Stimulated activated CD4-positive, alpha-beta T cell treated with anti-CD3 and anti-CD28 coated beads, TNF-alpha, amount 100 ng/mL, for 24 hours (primary cell): ENCODE measurements at regions not wholly inside any gene's neighbourhood (a gene's known extent, or its start where the extent isn't known, plus 50 kb on each side); places are given as distances from the start of the nearest gene placed in this dataset.
"Not testable (repeated sequence)": the region's sequence is repeated elsewhere in the genome, so short reads cannot be mapped to it uniquely, and the experiment has no call there.

Experiments
- DNase-seq, 3 experiments: peaks; one replicate each; pipeline ENCODE4 v3.0.0-alpha.2; 2020; ENCODE audit warnings: low read depth in 3 of 3

DNA sequence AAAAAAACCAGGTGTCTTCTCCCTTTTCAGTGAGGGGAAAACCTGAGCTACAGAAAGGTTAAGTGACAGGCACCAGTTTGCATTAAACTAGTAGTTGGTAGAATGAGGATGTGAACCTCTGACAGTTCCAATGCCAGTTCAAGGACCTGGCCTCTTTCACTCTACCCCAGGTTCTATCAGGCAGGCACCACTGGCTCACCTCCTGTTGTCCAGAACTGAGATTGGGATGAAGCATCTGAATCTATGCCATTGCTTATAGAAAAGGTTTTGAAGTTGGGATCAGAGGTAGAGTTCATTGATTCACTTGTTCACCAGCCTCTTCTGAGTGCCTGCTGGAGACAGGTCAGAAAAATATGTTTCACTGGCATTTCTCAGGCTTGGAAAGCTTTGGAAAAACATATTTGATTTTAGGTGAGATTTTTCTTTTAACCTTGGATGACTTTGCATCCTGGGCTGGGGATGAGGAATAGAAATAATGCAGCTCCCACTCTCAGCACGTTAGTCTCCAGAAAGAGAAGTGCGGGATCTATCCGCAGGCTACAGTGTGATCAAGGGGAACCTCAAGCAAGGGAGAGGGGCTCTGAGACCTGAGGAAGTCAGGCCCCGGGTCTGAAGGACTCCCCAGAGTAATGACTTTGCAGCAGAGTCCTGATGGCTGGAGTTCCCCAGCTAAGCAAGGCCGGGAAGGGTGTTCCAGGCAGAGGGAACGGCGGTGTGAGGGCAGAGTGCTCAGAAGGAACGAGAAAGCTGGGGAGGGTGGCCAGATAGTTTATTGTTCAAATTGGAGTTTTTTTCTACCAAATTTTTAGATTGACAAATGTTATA is 250.3 kb downstream of the MYCN start:
- DNase-seq, result no peak

DNA sequence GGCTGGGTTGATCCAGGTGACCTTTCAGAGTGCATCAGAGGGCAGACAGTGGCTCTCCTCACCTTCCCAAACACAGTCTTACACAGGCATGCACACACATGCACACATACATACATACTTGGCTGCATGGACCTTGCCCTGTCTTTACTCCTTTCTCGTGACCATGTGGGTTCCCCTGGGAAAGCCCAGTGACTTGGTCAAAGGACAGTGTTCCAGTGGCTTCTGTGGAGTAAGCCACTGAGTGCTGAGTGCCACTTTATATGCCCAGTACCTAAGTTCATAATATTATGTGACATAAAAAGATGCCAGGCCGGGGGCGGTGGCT is 249.4 kb downstream of the MYCN start:
- DNase-seq, result no peak

DNA sequence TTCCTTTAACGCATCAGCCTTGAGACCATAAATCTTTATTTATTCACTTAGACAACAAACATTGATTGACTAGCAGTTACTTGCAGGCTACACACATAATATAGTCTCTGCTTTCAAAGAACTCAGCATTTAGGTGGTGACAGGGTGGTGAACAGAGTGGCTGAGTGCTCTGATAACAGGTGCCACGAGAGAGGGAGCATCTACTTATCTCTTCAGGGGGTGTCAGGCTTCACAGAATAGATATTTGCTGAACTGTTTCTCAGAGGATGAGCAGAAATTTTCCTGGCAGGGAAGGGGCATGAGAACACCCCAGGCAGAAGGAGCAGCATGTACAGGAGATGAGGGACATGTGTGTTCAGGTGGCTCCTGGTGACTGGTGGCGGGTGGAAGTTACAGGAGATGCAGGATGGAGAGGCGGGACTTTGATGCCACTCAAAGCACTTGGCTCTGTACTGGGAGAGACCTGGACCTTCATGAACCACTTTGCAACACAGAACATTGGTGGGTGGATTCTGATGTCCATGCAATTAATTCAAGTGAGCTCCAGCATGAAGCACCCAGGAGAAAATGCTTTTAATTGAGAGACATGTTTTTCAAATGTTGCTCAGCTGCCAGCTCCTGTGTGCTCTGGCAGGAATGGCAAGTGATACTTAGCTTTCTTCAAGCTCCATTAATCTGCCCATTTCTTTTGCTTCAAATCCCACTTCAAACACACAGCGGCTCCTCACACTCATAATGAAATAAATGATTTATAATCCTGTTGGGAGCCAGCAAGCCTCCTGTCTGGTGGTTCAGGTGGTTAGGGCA is 248.9 kb downstream of the MYCN start:
- no peak for DNase-seq

DNA sequence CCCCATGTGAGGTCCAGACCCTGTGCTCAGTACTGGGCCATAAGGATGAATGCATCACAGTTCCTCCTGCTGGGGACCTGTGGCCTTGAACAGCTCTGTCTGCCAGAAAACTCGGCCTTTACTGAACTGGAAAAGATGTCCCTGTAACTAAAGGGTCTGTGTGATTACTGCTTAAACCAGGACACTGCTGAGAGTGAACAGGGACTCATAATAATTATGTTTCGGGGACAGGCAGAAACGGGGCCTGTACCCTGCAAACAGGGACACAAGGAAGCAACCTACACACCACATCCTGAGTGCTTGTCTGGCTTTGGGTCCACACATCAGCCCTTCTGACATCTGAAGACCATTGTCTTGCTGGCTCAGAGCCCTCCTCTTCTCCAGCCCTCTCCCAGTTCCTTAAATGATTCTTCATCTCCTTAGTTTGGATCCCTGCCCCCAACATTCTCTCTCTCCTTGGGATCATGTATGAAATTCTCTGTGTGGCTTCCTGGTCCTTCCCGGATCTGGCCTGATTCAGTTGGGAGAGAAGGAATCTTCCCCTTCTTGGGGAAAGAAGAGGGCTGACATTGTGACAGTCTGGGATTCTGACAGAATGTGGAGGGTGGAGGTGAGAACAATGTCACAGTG is 248.0 kb downstream of the MYCN start:
- DNase-seq, result no peak

DNA sequence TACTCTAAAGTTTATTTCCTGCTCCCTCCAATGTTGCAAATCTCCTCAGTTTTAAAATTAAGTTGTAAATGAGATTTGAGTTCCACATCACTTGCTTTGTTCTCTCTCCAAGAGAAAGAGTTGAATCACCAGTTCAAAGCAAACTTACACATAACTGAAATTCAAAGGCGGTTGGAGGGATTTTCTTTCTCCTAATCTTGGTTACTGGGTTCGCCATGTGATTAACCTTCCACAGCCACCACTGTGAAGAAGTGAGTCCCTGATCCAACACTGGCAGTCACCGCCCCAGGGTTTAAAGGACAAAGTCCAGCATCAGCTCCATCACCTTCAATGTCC is 247.1 kb downstream of the MYCN start:
- no peak for DNase-seq

DNA sequence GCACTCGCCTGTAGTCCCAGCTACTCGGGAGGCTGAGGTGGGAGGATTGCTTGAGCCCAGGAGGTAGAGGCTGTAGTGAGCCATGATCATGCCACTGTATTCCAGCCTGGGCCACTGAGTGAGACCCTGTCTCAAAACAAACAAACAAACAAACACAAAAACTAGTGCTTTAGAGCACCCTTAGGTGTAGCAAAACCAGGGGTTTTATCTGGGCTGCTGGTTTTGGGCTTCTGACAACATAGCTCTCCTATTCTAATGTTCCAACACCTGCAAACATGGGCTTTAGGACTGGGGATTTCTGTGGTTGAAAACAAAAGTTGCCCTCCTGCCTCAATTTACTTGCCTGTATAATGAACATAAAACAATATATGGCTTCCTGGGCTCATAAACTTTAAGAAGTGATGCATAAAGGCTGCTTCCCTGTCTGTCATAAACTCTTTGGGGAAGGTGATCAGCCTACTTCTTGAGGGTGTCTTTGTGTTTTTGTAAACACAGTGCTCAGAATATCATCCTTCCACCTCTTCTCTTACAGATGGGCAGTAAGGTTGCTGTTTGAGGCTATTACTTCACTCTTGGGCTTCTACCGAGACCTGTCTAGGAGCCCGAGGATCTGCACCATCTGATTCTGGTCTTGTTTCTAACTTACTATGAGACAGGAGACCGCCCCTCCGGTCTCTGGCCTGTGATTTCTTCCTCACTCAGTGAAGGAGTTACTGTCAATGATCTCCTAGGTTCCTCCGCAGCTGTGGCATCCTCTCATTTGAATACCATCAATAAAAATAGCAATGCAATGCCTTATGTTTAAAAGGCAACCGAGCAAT is 246.5 kb downstream of the MYCN start:
- no peak for DNase-seq

DNA sequence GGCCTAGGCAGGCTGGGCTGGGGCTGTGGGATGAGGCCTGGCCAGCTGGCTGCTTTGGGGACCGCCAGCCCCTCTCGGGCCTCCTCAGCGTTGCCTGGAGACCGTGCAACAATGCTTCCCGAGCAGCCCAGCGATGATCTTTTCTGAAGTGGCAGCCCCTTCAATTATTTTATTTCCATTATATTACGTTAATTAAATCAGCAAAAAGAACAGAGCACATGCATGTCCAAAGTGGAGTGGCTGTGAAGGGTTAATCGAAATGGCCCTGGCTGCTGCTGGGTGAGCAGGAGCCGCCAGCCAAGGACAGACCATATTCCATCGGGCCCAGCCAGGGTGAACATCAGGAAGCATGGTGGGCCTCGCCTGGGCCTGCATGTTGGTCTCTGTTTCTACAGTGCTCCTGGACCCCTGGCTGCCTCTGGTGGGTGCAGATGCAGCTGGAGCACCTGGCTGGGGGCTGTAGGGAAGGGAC is 245.5 kb downstream of the MYCN start:
- no peak for DNase-seq

DNA sequence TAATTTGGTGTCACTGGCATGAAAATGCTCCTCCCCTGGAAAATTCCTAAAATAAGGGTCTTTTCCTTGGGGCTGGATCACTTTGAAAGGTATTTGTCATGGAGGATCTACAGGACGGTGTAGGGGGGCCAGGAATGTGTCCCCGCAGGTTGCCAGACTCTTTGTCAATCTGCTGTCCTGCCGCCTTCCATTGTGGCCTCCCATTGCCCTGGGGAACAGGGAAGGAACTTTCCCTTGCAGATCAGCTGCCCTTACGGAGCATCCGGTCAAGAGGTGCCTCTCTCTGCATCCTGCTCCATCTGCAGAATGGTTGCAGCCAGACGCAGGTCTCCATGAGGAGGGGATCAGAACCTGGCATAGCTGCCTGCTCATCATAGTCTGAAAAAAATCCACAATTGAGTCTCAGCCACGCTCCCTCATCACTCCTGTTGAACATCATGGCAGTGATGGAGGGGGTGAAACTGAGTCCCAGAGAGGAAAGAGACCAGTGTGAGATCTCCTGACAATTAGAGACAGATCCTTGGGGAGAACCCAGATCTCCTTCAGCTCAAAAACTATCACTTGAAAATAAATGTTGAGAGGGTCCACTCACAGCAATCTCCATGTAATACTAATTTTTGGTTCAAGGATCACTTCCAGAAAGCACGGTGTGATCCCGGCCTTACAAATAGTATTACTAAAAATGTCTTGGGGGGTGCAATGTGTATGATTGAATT is 244.8 kb downstream of the MYCN start:
- DNase-seq, result no peak

DNA sequence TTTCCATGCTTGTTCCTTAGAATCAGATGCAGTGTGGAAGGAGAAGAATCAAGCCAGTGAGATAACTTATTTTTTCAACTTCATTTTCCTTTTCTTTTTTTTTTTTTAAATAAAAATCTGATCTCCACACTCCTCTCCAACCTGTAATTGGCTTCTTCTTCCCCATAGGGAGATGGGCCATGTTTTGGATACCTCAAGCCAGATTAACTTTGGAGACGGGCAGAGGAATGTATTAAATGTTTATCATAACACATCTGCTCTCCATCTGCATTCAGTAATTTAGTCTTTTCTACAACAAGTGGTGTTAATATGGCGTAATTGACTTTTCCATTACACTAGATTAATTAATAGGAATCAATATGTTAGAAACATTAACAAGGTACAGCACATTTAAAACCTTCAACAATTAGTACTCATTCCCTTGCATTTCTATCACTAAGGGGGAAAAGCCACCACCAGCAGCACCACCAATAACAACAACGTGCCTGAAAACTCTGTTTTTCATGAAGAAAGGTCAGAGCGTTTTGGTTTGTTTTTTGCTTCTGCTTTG is 244.1 kb downstream of the MYCN start:
- no peak for DNase-seq

DNA sequence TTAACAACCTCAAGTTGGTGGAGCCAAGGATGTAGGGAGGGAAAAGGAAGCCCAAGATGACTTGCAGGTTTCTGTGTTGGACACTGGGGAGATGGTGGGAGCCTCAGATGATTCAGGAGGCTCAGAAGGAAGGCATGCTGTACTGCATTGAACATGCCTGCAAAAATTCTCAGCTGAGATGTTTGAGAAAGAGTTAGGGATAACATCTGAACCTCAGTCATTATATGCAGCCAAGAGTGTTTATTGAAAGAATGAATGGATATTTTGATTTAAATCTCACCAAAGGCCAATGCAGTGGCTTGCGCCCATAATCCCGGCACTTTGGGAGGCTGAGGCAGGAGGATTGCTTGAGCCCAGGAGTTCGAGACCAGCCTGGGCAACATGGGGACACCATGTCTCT is 243.0 kb downstream of the MYCN start:
- no peak for DNase-seq

DNA sequence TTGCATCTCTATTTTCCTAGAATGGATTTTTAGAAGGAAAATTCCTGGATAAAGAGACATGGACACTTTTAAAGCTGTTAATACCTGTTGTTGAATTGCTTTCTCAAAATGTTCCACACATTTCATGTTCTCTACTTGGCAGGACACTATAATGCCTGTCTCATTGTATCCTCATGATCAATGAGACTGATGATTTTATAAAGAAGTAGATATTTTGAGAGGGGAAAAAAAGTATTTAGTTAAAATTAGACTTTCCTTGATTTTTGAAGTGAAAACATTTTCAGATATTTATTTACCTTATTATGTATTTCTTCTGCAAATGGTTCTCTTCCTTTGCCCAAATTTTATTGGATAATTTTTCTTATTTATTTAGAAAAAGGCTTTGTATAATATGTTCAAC is 242.5 kb downstream of the MYCN start:
- no peak for DNase-seq

DNA sequence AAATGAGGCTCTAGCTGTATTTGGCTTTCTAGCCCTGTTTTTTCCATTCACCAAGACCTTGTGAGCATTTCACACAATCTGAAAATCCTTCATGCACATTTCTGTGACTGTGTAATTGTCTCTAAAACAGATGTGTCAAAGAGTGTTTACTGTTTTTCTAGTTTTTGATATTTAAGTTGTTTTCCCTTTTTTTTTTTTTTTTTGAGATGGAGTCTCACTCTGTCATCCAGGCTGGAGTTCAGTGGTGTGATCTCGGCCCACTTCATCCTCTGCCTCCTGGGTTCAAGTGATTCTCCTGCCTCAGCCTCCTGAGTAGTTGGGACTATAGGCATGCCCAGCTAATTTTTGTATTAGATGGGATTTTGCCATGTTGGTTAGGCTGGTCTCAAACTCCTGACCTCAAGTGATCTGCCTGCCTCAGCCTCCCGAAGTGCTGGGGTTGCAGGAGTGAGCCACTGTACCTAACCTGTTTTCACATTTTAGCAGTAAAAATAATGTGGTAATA is 242.0 kb downstream of the MYCN start:
- DNase-seq, result not testable (repeated sequence)

DNA sequence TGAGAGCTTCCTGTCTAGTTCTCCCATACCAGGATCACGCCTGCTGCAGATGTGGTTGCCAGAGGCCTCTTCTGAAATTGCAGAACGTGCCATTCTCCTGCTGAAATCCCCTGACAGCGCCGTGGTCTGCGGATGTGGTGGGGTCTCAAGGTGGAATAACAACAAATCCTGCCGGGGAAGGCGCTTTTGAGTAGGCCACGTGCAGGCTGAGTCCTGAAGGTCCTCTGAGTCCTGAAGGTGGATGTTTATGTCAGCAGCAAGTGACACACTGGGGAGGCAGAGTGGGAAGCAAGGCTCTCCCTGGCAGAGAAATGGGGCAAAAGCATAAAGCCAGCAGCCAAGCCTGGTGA is 241.4 kb downstream of the MYCN start:
- no peak for DNase-seq

DNA sequence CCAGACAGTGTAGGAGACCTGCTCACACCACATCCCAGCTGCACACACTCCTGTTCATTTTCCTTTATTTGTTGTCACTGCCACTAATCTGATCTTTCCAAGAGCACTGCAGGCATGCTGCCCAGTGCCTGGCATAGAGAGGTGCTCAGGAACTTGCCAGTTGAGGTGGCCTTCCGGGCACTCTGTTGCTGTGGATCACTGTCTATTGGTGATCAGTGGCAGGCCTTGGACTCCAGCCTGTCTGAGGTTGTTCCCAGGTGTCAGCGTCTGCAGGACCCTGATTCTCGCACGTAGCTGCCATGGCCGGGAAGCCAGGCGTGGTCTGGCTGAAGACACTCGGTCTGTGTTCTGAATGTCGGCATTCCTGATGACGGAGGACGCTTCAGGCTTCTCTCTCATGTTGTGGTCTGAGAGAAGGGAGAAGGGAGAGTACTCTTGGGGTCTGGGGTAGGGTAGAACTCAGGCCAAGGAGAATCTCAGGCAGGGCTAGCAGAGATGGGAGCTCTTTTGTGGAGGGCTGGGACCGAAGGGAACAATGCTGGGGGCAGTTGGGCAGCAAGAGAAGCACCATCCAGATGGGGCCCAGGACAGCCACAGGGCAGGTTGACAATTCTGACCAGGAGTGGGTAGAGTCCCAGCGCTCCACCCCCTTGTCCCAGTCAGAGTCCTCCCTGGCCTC is 240.9 kb downstream of the MYCN start:
- DNase-seq, result no peak

DNA sequence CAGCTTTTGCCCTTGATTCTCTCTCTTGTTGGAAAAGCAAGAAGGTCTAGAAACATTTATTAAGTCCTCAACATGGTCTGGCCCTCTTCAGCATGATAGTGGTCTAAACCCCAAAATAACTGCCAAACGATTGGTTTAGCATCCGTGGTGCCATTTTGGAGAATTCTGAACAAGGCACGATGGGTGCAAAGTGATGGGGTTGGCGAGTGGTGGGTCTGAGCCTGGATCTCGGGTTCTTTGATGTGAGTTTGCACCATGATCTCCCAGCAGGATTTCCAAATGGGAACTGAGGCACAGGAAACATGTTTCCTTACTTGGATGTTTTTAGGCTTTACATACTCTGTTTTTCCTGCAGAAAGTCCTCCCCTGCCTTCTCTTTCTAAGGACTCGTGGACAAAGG is 240.3 kb downstream of the MYCN start:
- no peak for DNase-seq

DNA sequence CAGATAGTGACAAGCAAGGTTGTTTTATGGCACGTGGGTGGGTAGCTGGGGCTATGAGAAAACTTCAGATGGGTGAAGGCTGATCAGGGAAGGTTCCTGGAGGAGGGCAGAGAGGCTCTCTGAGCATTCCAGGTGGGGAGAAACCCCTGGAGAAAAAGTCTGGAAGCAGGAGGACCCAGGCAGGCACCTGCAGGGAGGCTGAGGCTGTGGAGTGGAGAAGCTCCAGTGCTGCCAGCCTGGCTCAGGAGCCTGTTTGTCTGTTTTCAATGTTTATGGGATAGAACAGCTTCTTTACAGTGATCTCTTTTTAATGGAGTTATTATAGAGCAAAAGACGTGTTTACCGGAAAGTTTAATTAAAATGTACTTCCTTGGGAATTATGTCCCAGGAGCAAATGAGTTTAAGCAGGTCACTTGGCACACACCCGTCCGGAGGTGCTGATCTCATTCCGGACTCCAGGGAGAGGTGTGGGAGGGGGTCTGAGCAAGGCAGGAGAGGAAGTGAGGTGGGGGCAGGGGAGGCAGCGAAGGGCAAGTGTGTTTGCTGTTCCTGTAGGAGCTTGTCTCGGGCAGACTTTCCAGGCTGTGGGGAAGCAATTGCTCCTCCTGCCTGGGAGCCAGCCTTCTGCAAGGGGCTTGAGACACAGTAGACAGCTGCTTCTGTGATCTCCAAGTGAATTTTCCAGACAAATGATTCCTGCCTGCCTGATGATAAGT is 239.5 kb downstream of the MYCN start:
- DNase-seq, result no peak

DNA sequence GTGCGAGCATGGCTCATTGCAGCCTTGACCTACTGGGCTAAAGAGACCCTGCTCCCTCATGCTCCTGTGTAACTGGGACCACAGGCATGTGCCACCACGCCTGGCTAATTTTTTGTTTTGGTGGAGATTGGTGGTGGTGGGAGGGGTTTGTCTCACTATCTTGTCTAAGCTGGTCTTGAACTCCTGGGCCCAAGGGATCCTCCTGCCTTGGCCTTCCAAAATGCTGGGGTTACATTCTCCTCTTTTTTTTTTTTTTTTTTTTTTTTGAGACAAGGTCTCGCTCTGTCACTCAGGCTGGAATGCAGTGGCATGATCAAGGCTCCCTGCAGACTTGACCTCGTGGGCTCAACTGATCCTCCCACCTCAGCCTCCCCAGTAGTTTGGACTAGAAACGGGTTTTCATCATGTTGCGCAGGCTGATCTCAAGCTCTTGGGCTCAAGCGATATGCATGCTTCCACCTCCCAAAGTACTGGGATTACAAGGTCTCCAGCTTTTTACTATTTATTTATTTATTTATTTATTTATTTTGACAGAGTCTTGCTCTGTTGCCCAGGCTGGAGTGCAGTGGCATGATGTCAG is 238.3 kb downstream of the MYCN start:
- DNase-seq, result no peak

DNA sequence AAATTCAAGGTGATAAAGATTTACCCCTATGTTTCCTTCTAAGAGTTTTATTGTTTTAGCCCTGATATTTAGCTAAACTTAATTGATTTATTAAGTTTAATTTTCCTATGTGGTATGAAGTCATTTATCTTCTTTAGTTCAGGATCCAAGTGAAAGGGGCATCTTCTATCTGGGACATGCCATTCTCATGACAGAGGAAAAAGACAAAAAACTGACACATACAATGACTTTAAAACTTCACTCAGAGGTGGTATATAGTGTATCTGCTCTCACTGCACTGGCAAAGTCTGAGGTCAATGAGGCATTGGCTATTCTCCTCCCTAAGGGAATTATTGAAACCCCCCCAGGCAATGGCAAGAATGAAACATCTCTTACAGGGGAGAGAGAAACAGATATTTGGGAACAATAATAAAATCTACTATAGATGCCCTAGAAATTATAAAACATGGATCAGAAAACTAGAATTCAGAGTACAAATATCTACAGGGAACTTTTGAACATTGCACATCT is 237.4 kb downstream of the MYCN start:
- no peak for DNase-seq

DNA sequence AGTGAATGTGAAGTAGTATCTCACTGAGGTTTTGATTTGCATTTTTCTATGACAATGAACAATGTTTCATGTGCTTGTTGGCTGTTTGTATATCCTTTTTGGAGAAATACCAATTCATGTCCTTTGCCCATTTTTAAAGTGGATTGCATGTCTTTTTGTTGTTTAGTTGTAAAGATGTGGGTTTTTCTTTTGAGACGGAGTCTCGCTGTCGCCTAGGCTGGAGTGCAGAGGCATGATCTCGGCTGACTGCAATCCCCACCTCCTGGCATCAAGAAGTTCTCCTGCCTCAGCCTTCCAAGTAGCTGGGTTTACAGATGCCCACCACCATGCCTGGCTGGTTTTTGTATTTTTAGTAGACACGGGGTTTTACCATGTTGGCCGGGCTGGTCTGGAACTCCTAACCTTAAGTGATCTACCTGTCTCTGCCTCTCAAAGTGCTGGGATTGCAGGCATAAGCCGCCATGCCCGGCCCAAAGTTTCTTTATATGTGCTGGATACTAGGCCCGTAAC is 236.7 kb downstream of the MYCN start:
- no peak for DNase-seq
